ENCODE measurements at regions not wholly inside any gene's neighbourhood (a gene's known extent, or its start where the extent isn't known, plus 50 kb on each side); places are given as distances from the start of the nearest gene placed in this dataset.

DNA sequence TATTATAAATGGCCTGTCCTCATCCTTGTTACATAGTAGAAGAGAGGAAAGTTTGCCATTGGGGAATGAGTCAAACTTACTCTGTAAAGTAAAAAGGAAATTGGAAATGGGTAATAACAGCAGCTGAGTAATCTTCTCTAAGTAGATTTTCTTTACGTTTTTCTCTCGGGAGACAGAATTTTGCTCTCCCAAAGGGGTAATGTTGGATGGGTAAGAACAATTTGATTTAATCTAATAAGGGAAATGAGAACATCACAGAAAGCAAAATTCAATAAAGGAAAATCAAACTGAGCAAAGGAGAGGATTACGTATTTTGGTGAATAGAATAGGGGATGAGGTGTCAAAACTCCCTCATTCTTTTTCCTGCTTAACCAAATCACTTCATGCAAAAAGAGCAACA lies 283.1 kb upstream of the FOXG1 start:
- TF ChIP-seq, protein P1, sequence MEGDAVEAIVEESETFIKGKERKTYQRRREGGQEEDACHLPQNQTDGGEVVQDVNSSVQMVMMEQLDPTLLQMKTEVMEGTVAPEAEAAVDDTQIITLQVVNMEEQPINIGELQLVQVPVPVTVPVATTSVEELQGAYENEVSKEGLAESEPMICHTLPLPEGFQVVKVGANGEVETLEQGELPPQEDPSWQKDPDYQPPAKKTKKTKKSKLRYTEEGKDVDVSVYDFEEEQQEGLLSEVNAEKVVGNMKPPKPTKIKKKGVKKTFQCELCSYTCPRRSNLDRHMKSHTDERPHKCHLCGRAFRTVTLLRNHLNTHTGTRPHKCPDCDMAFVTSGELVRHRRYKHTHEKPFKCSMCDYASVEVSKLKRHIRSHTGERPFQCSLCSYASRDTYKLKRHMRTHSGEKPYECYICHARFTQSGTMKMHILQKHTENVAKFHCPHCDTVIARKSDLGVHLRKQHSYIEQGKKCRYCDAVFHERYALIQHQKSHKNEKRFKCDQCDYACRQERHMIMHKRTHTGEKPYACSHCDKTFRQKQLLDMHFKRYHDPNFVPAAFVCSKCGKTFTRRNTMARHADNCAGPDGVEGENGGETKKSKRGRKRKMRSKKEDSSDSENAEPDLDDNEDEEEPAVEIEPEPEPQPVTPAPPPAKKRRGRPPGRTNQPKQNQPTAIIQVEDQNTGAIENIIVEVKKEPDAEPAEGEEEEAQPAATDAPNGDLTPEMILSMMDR (optimal IDR thresholded peaks at IDR 0.05 in 1 of 3, IDR thresholded peaks at IDR 0.05 in 1 of 3, conservative IDR thresholded peaks at IDR 0.05 in 1 of 3; ENCODE audit: extremely low read depth in 1 of 3, insufficient read depth in 2 of 3, low read length in 3 of 3), result no peak
- no peak for TF ChIP-seq EZH2 (IDR thresholded peaks at IDR 0.05; ENCODE audit: low read length)

Measured in keratinocyte (primary cell).